HG03378 (cell line): ENCODE measurements at regions not wholly inside any gene's neighbourhood (a gene's known extent, or its start where the extent isn't known, plus 50 kb on each side); places are given as distances from the start of the nearest gene placed in this dataset.
"Not testable (repeated sequence)": the region's sequence is repeated elsewhere in the genome, so short reads cannot be mapped to it uniquely, and the experiment has no call there.

ENCODE experiments used
- ATAC-seq: cut with Tn5 transposase; IDR thresholded peaks from one replicate; pipeline ENCODE4 v1.9.1; 2021; ENCODE audit warnings: mild to moderate bottlenecking, moderate library complexity; ENCODE audit not compliant: unreplicated experiment

DNA sequence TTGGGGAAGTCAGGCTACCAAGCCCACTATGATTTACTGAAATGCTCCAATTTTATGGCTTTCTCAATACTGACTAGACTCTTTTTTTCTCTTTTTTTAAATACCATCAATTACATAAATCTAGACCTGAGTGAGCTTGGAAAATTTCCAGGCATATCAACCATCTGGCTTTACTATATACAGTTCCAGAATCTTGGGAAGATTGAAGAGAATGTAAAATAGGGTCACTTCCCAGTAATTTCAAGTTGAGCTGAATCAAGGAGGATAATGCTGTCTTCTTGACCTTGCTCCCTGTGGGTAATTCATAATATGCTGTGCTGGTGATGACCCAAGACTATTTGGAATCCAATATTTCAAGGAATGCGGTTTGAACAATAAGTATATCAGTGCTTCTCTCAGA, 108.1 kb downstream of the MAP3K21 start:
- no peak for ATAC-seq

DNA sequence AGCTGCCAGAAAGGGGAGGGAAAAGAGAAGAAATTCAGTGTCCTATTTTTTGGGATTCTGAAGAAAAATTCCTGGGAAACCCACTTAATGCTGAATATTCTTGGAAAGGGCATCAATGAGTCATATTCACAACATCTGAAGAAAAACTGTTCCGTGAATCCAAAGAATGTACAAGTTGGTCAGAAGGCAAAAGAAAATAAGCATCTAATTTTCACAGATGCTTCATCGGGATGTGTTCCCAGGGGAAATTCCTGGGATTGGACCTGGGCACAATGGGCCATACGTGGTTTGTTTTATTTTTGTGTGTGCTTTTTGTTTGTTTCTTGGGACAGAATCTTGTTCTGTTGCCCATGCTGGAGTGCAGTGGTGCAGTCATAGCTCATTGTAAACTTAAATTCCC, 112.2 kb downstream of the MAP3K21 start:
- ATAC-seq, result no peak

DNA sequence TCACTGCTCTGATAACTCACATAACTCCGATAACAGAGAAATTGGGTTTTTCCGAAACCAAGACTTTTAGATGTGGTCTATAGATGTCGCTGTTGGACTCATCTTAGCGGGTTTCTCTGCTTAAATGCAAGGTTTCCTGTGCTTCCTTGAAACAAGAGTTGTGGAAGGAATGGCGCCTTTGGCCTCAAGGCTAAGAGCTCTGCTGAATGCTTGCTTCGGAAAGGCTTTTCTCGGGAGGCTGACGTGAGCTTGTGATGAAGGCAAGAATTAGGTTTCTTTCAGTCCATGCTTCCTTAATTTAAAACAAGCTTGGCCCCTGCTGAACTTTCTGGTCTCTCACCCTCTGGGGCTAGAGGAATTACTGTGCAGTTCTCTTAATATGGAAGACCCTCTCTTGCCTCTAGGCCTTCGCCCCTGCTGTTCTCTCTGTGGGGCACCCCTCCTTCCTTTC, 113.5 kb downstream of the MAP3K21 start:
- ATAC-seq, result peak; percentile 58

DNA sequence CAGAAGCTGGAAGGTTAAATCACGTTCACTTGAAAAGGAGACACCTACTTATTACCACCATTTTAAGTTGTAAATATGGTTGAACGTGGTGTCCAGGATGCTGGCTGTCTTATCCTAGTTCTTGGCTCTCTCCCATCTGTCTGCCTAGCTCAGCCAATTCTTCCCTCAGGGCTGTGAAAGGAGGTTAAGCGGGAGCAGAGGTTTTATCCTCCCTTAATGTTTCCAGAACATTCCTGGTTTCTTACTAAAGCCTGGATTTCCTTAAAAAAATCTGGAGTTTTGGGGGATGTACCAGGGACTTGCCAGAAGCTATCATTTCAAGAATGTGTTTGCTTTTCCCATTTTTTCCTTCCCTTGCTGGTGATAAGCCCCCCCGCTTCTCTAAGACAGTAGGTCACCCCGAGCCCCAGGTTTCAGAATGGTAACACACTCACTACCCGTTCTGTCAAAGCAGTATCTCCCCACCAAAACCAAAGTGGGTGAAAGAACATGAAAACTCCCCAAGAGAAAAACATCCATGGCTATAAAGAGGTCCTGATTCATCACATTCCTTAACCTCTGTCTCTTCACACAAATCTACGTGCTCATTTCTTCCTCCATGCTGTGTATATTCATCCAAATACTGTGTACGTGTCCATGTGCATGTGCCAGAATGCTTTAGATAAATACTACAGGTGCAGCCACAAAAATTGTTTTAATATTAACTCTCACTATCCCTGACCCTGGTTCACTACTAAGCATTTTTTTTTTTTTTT, 114.7 kb downstream of the MAP3K21 start:
- ATAC-seq, result no peak

DNA sequence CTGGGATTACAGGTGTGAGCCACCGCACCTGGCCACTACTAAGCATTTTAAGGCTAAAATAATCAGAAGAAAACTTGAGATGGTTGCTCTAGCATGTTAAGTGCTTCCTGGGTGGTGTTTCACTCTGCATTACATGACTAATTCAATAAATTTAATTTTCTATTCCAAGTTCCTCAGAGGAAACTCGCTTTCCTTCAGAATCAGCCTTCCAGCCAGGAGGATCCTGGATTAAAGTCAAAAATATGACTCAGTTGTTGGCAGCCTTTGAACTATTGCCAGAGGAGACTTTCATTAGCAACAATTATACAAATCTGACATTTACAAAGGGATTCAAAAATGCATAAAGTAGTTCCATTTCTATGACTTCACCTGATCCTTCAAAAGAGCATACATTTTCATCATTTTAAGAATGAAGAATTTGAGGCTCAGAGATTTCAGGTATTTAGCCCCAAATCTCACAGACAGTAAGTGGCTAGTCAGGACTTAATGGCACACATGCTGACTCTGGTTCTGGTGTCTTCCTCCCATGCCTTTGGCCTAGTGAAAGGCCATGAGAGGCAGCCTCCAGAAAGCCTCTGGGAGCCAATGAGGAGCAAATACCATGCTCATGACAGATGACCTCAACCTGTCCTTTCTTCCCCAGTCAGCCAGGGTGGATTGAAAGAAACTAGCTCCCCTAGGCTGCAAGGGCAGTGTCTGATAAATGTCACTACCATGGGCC, 115.7 kb downstream of the MAP3K21 start:
- no peak for ATAC-seq

DNA sequence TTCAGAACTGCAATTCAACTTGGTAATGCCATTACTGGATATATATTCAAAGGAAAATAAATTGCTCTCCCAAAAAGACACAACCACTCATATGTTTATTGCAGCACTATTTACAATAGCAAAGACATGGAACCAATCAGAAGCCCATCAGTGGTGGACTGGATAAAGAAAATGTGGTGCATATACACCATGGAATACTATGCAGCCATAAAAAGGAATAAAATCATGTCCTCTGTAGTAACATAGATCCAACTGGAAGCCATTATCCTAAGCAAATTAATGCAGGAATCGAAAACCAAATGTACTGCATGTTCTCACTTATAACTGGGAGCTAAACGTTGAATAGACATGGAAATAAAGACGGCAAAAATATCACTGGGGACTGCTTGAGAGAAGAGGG, 117.0 kb downstream of the MAP3K21 start:
- ATAC-seq, result no peak

DNA sequence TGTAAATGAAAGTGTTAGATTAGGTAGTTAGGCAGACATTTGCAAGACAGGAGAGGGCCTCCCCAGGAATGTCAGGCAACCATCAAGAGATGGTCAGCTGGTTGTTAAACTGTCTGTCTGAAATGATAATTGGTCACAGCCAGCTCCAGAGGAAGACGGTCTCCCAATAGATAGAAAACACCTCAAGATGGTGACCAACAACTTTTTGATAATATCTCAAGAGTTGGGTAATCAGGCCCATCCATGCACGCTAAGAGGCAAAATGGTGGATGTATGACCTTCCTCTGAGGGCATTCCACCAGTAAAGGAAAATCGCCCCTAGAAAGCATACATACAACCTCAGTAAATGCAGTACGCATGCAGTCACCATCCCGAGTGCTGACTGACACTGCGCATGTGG, 118.2 kb downstream of the MAP3K21 start:
- ATAC-seq, result no peak

DNA sequence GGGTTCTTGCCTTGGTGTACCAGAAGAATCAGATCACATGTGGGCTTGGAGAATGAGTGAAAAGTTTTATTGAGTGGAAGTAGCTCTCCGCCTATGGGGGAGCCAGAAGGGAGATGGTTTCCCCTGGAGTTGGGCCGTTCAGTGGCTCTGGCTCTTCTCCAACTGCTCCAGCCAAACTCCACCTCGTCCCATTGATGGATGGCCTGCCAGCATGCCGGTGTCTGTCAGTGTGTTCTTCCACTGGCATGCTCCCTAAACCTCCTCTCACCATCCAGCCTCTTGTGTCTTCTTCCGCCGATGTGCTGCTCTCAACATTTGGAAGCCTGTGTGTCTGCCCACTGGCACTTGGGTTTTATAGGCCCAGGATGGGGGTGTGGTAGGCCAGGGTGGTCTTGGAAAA, 119.4 kb downstream of the MAP3K21 start:
- ATAC-seq, result no peak

DNA sequence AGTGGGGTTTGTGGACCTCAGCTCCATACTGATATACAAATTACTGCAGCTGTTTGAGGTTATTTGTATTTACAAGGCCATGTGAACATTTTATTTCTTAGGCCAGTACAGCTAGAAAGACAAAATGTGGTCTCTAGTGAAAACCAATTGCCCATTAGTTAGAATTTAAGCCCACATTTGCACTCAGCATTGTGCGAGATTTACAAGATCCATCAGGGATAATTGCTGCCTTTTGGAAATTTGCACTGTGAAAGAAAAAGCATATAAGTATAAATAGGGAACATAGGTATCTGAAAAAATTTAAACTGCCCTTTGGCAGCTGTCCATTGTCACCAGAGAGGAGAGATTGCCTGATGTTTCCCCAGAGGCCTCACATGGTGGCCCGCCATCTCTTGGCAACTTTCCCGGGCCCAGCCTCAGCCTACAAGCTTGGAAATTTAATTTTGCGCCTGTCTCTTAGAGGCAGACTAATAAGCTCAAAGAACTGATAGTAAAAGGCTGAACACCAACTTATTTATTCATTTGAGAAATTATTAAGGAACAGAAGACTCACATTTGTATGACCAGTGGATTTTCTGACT, 120.7 kb downstream of the MAP3K21 start:
- no peak for ATAC-seq

DNA sequence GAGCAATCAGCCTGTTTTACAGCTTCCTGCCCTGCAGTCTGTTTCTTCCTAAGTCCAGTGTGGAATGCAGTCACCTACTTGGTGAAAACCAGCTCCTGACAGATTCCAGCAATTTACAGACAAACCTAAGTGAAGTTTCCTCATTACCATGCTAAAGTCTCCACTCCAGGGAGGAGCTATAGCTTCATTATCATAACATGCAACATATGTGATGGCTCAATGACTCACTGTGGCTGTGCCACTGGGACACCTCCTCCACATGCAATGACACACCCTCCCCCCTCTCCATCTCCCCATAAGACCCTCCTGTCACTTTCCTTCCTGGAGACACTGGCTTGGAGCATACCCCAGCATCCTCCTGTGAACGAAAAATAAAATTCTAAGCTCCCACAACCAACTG, 125.2 kb downstream of the MAP3K21 start:
- ATAC-seq, result no peak

DNA sequence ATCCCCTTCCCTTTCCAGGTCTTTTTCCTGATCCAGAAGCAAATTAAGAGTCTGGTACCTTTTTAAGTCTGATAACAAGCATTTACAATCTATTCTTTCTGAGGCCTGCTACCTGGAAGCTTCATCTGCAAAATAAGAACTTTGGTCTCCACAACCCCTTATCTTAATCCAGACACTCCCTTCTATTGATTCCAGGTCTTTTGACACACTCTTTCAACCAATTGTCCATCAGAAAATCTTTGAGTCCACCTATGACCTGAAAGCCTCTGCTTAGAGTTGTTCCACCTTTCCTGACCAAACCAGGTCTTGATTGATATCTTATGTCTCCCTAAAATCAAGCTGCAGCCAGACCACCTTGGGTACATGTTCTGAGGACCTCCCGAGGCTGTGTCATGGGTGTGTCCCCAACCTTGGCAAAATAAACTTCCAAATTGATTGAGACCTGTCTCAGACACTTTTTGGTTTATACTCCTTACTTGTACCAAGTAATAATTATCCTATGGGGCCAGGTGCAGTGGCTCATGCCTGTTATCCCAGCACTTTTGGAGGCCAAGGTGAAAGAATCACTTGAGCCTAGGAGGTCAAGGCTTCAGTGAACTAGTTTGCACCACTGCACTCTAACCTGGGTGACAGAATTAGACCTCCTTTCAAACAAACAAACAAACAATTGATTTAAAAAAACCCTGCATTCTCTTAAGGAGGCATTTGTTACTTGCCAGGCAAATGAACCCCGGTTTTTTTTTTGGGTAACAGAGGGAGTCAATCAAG, 126.1 kb downstream of the MAP3K21 start:
- no peak for ATAC-seq

DNA sequence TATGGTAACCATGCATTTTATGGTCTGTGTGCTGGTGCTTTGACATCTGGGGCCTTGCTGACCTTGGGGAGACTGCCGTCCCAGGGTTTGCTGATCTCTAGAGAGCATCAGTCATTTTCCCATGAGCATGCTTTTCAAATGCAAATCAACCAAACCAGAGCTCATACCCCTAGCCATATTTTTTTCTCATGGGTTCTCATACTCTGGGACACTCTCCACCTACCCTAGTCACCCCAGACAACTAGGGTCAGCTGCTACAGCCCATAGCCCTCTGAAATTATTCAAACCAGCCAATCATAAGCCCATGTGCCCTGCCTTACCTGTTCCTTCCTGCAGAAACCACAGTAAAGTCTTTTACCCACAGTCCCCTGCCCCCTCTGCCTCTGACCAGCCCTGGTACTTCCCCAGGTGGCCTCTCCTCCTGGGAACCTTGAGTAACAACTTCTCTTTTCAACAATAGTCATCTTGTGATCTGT, 132.0 kb downstream of the MAP3K21 start:
- peak; percentile 64 for ATAC-seq

DNA sequence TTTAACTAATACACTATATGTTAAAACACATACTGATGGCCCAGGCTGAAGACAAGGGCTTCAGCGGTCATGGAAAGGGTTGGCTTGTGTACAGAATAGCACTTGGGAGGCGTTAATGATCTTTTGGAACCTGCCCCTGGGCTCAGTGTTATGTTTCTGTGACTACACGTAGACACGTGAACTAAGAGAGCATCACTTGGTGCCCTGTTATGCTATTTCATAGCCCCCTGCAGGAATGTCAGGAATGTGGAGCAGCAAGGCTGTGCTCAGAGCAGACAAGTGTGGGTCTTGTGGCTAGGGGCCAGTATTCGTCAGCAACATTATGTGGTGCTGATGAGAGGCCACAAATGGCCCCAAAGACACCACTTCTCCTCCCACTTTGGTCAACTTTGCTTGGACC, 132.4 kb downstream of the MAP3K21 start:
- ATAC-seq, result no peak

DNA sequence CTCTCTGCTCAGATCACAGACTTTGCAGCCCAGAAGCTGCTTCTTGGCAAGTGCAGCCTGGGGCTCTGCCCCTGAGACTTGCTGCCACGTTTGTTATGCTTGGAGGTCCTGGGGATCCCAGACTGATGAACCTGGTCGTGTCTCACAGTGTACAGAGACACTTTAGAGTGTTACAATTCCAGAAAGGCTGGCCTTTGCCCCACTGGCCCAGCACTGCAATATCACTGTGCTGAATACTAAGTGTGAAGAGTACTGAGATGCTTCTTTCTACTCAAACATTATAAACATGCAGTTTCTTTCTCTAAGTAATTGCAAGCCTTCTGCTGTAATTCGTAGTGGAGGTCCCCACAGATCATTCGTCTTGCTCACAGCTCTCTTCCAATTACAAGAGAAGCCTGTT, 133.2 kb downstream of the MAP3K21 start:
- no peak for ATAC-seq

DNA sequence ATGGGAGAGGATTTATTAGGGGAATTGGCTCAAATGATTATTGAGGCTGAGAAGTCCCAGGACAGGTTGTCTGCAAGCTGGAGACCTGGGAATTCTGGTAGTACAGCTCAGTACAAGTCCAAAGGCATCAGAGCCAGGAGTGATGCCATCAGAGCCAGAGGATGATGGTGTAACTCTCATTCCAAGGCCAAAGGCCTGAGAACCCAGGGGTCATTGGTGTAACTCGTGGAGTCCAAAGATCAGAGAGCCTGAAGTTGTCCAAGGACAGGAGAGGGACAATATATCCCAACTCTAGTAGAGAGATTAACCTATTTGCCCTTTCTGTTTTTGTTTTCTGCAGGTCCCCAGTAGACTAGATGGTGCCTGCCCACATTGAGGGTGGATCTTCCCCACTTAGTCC, 134.3 kb downstream of the MAP3K21 start:
- ATAC-seq, result no peak

DNA sequence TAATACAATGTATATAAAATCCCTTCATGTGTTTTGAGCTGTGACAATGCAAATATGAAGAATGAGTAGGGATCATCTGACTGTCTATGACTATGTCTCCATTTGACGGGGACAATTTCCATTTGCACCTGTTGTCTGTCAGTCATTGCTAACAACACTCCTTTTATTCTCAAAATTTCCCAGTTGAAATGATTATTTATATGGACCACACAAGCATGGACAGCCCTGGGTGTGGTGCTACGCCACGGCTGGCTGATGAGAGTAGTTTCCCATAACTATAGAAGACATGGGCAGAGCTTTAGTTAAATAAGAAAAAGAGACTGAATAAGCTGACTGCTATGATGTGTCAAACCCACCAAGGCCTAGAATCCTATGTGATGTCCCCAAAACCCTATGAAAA, 135.8 kb downstream of the MAP3K21 start:
- ATAC-seq, result no peak

DNA sequence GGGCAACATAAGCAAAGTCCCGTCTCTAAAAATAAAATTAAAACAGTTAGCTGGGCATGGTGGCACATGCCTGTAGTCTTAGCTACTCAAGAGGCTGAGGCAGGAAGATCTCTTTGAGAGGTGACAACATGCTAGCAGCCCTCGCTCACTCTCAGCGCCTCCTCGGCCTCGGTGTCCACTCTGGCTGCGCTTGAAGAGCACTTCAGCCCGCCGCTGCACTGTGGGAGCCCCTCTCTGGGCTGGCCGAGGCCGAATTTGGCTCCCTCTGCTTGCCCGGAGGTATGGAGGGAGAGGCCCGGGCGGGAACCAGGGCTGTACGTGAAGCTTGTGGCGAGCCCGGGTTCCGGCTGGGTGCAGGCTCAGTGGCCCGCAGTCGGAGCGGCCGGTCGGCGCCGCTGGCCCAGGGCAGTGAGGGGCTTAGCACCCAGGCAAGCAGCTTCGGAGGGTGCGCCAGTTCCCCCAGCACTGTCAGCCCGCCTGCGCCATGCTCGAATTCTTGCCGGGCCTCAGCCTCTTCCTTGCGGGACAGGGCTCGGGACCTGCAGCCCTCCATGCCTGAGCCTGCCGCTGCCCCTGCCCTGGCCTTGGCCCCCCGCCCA, 138.3 kb downstream of the MAP3K21 start:
- no peak for ATAC-seq

DNA sequence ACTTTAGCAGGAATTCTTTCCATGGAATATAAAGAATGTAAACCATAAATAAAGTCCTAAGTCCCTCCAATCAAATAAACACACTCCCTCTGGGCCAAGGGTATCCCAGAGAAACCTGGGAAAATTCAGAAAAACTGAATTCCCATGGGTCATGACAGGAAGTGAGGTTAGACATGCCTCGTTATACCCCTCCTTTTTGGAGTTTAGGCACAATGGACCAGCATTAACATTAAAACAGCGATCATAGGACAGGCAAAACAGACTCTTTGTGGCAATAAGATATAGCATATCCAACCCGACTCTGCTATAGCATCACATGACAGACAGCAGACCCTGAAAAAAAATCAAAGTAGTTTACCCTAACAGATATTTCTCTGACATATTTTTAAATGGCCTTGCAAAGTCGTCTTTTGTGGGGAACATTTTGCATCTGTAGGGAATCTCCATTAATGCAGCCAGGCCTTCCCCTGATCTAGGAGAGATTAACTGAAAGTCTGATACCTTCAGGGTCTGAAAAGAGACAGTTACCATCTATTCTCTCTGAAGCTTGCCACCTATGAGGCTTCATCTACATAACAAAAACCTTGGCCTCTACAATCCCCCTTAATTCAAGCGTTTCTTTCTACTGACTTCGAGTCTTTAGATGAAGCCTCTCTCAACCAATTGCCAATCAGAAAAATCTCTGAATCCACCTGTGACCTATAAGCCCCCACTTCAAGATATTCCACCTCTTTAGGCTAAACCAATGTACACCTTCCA, 143.0 kb upstream of the KCNK1 start:
- ATAC-seq, result no peak

DNA sequence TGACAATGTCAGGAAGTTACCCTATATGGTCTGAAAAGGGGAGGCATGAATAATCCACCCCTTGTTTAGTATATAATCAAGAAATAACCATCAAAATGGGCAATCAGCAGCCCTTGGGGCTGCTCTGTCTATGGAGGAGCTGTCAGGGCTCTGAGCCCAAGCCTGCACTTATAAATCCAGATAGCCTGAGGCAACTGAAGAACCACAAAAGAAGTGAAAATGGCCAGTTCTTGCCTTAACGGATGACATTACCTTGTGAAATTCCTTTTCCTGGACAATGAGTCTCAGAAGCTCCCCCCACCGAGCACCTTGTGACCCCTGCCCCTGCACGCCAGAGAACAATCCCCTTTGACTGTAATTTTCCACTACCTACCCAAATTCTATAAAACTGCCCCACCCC, 142.1 kb upstream of the KCNK1 start:
- ATAC-seq, result not testable (repeated sequence)

DNA sequence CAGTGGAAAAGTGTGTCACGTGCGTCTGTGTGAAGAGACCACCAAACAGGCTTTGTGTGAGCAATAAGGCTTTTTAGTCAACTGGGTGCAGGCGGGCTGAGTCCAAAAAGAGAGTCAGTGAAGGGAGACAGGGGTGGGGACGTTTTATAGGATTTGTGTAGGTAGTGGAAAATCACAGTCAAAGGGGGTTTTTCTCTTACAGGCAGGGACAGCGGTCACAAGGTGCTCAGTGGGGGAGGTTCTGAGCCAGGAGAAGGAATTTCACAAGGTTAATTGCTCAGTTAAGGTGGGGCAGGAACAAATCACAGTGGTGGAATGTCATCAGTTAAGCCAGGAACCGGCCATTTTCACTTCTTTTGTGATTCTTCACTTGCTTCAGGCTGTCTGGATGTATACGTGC, 141.1 kb upstream of the KCNK1 start:
- not testable (repeated sequence) for ATAC-seq
